ENCODE measurements at regions not wholly inside any gene's neighbourhood (a gene's known extent, or its start where the extent isn't known, plus 50 kb on each side); places are given as distances from the start of the nearest gene placed in this dataset.

- TF ChIP-seq POLR2AphosphoS5 (IDR thresholded peaks at IDR 0.05; ENCODE audit: borderline replicate concordance, low read depth, low read length) (no peak), EZH2 (IDR thresholded peaks at IDR 0.05) (no peak), FOXP2 (optimal IDR thresholded peaks at IDR 0.05; ENCODE audit: control extremely low read depth, extremely low read length, insufficient read depth) (no peak)
These were observed 82.2 kb downstream of the RPS6KA4 start for GRCh38 chr11:64441127-64441526.

All from SK-N-MC (cell line).